IMR-90 (cell line): ENCODE measurements at regions not wholly inside any gene's neighbourhood (a gene's known extent, or its start where the extent isn't known, plus 50 kb on each side); places are given as distances from the start of the nearest gene placed in this dataset.

ENCODE experiments used
- CTCF ChIP-seq: conservative IDR thresholded peaks from 2 replicates; pipeline ENCODE4 v1.5.1; 2012; ENCODE audit warnings: mild to moderate bottlenecking, low read depth, low read length, improper control_type of control experiment
- FOS ChIP-seq: fragments of 150-350 bp; IDR thresholded peaks from 2 replicates; pipeline ENCODE4 v1.6.1; 2016; ENCODE audit warnings: low read depth, low read length
- POLR2A ChIP-seq: IDR thresholded peaks from 2 replicates; pipeline ENCODE4 v1.6.1; 2012; ENCODE audit warnings: mild to moderate bottlenecking, low read depth, low read length
- RAD21 ChIP-seq: IDR thresholded peaks from 2 replicates; pipeline ENCODE4 v1.6.1; 2012; ENCODE audit warnings: low read length, improper control_type of control experiment
- RCOR1 ChIP-seq: IDR thresholded peaks from 2 replicates; pipeline ENCODE4 v1.6.1; 2012; ENCODE audit warnings: mild to moderate bottlenecking, low read length, improper control_type of control experiment; ENCODE audit not compliant: insufficient replicate concordance
- SMC3 ChIP-seq: fragments of 150-350 bp; IDR thresholded peaks from 2 replicates; pipeline ENCODE4 v1.6.1; 2016; ENCODE audit warnings: low read depth, mild to moderate bottlenecking, antibody characterized with exemption, low read length, moderate library complexity
- USF2 ChIP-seq: fragments of 150-350 bp; IDR thresholded peaks from 2 replicates; pipeline ENCODE4 v1.6.1; 2017; ENCODE audit warnings: mild to moderate bottlenecking, antibody characterized with exemption, low read length, low read depth

- TF ChIP-seq SMC3 (no peak), CTCF (no peak), RCOR1 (no peak), FOS (no peak), POLR2A (no peak), USF2 (no peak), RAD21 (no peak)
These were observed 732.6 kb upstream of the CDH7 start for GRCh38 chr18:65018184-65018583.
